IgD-negative memory B cell (primary cell): ENCODE measurements at regions not wholly inside any gene's neighbourhood (a gene's known extent, or its start where the extent isn't known, plus 50 kb on each side); places are given as distances from the start of the nearest gene placed in this dataset.
A peak's percentile ranks its signal among the peaks of the same experiment; 100 is the strongest.
"Not testable (repeated sequence)": the region's sequence is repeated elsewhere in the genome, so short reads cannot be mapped to it uniquely, and the experiment has no call there.

Experiments
- H3K27ac Mint-ChIP-seq, 3 donors: one replicate each; pipeline ENCODE4 v1.8.0; 2020 to 2022; ENCODE audit warnings: mild to moderate bottlenecking in 3 of 3, mixed read lengths in 3 of 3, moderate library complexity in 1 of 3
- H3K27me3 Mint-ChIP-seq: one replicate; pipeline ENCODE4 v1.8.0; 2021; ENCODE audit warnings: mixed read lengths
- H3K36me3 Mint-ChIP-seq: one replicate; pipeline ENCODE4 v1.8.0; 2020; ENCODE audit warnings: mild to moderate bottlenecking, mixed read lengths
- H3K4me1 Mint-ChIP-seq, 3 donors: one replicate each; pipeline ENCODE4 v1.8.0; 2020 to 2022; ENCODE audit warnings: mixed read lengths in 3 of 3, mild to moderate bottlenecking in 1 of 3
- H3K4me3 Mint-ChIP-seq, 4 donors: one replicate each; pipeline ENCODE4 v1.8.0; 2020 to 2022; ENCODE audit warnings: mild to moderate bottlenecking in 4 of 4, mixed read lengths in 4 of 4, moderate library complexity in 3 of 4
- H3K9me3 Mint-ChIP-seq, 3 donors: one replicate each; pipeline ENCODE4 v1.8.0; 2020 to 2021; ENCODE audit warnings: mixed read lengths in 3 of 3, mild to moderate bottlenecking in 1 of 3

DNA sequence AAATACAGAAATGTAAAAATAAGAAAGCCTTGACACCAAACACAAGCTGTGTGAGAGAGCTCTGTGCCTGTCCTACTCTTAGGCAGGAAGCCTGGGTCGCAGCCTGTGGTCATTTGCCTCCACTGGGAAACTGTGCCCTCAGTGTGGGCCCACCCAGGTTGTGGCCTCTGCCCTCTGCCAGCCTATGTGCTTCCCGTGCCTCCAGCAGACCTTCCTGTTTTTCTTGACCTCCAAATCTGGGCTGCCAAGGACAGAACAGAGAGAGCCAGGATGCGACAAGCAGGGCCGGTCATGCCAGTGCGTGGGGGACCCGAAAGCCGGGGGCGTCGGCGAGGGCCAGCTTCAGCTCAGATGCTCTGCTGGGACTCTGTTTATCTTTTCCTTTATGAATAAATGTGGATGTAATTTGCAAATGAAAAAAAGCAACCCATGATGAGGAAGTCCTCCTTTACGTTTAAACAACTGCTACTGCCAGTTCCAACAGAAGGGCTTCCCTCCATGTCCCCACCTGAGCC lies 189.2 kb upstream of the EXOC2 start:
- Mint-ChIP-seq H3K4me3 (no peak overlapping the region), H3K9me3 (no peaks in the 10 kb centered on the region), H3K27me3 (peaks cover 10% of the 10 kb centered on the region), H3K27ac (no peak overlapping the region), H3K4me1 (peaks cover 0 to 1% (median 0%) of the 10 kb centered on the region in 3 donors), H3K36me3 (no peaks in the 10 kb centered on the region)

DNA sequence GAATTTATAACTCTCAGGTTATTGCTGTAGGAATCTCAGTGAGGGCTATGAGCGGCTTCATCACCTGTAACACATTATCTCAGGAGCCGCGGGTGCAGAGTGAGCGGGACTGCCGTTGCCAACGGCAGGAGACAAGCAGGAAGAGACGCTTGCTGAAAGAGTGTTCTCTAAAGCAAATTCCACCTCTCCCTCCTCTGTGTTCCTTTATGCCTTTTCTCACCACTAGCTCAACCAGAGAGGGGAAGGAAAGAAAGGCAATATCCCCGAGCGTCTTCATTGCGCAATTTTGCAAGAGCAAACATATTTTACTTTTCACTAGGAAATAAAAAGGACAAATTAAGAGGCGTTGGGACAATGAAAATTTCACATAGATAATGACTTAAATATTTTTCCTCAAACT lies 185.2 kb upstream of the EXOC2 start:
- H3K27me3 Mint-ChIP-seq = peaks cover 19% of the 10 kb centered on the region
- no peak overlapping the region for H3K4me3 Mint-ChIP-seq
- no peaks in the 10 kb centered on the region for H3K36me3 Mint-ChIP-seq
- H3K9me3 Mint-ChIP-seq = no peaks in the 10 kb centered on the region
- no peak overlapping the region for H3K27ac Mint-ChIP-seq
- H3K4me1 Mint-ChIP-seq = no peaks in the 10 kb centered on the region

DNA sequence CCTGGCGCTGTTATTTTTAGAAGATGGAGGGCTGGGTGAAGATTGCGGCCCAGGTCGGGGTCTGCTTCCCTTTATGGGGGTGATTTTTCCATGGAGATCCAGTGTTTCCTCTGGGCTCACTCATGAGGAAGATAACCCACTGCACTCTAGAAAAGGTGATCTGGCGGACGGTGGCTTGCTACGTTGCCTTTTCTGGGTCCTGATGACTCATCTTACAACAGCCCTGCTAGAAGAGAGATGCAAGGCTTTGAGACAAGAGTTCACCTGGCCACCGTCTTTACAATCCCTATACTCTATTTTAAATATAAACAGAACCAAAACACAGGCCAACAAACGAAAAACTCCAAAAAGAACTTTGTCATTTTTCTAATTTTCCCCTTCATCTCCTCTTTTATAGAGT lies 182.1 kb upstream of the EXOC2 start:
- Mint-ChIP-seq H3K9me3 (peaks cover 0 to 6% (median 0%) of the 10 kb centered on the region in 3 donors), H3K27ac (no peak overlapping the region), H3K4me3 (no peak overlapping the region), H3K27me3 (peaks cover 24% of the 10 kb centered on the region), H3K4me1 (no peaks in the 10 kb centered on the region), H3K36me3 (no peaks in the 10 kb centered on the region)

DNA sequence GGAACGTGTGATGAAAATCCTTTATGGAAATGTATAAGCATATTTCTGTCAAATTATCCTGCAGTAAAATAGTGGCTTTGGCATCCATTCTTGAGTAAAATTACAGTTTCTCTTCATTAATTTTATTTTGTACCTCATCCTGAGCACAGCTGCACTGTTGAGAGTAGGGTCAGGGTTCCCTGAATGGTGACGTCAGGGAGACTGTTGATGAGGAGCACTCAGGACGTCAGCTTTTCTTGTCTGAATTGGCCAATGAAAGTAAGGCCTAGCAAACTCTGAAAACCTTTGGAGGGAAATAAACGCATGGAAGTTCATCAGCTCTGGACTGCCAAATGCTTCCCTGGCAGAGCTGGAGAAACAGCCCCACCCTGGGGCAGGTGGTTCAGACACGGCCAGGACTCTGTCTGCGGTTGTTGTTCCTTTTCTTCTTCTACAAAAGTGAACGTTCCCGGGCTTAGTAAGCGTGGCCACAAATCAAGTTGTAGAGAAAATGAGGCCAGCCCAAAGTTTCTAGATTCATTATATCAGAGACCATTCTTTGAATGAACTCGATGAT lies 179.7 kb upstream of the EXOC2 start:
- peaks cover 22% of the 10 kb centered on the region for H3K27me3 Mint-ChIP-seq
- no peak overlapping the region for H3K27ac Mint-ChIP-seq
- H3K9me3 Mint-ChIP-seq = peaks cover 0 to 6% (median 4%) of the 10 kb centered on the region in 3 donors
- H3K4me3 Mint-ChIP-seq = no peak overlapping the region
- no peaks in the 10 kb centered on the region for H3K4me1 Mint-ChIP-seq
- peaks cover 3% of the 10 kb centered on the region for H3K36me3 Mint-ChIP-seq

DNA sequence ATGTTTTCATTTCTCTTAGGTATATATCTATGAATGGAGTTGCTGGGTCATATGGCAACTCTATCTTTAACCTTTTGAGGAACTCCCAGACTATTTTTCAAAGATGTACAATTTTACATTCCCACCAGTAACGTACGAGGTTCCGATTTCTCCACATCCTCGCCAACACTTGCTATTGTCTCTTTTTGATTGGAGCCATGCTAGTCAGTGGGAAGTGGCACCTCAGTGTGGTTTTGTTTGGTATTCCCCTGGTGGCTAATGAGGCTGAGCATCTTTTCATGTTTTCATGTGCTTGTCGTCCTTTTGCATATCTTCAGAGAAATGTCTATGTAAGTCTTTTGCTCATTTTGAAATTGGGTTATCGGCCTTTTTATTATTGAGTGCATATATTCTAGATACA lies 178.6 kb upstream of the EXOC2 start:
- peaks cover 0 to 6% (median 4%) of the 10 kb centered on the region in 3 donors for H3K9me3 Mint-ChIP-seq
- H3K36me3 Mint-ChIP-seq = peaks cover 3% of the 10 kb centered on the region
- H3K27me3 Mint-ChIP-seq = peaks cover 18% of the 10 kb centered on the region
- H3K4me1 Mint-ChIP-seq = peaks cover 0 to 3% (median 0%) of the 10 kb centered on the region in 3 donors
- no peak overlapping the region for H3K4me3 Mint-ChIP-seq
- no peak overlapping the region for H3K27ac Mint-ChIP-seq

GRCh38 chr6:870096-870495 lies 177.2 kb upstream of the EXOC2 start:
- H3K9me3 Mint-ChIP-seq = peaks cover 0 to 6% (median 4%) of the 10 kb centered on the region in 3 donors
- peaks cover 13% of the 10 kb centered on the region for H3K27me3 Mint-ChIP-seq
- H3K36me3 Mint-ChIP-seq = peaks cover 3% of the 10 kb centered on the region
- no peak overlapping the region for H3K4me3 Mint-ChIP-seq
- H3K27ac Mint-ChIP-seq = no peak overlapping the region
- H3K4me1 Mint-ChIP-seq = peaks cover 0 to 3% (median 0%) of the 10 kb centered on the region in 3 donors

DNA sequence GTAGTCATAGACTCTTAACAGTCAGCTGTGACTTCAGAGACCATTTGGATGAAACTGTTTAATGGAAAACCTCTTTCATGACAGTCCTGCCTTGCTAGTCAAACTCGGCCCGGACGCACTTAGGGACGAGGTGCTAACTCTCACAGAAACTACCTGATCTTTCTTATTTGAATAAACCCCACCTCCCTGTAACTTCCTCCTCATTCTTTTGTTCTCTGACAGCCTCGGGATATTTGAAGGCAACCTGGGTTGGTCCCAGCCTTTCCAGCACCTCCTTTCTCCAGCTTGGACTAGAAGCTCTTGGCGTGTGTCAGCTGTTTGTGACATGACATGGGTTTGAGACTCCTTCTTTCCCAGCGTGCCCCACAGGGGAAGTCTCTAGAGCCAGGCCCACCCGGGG lies 175.3 kb upstream of the EXOC2 start:
- Mint-ChIP-seq H3K4me1 (peaks cover 0 to 3% (median 0%) of the 10 kb centered on the region in 3 donors), H3K9me3 (peaks cover 0 to 6% (median 4%) of the 10 kb centered on the region in 3 donors), H3K27me3 (peaks cover 12% of the 10 kb centered on the region), H3K36me3 (peaks cover 3% of the 10 kb centered on the region), H3K4me3 (no peak overlapping the region), H3K27ac (peak overlapping the region in 1 of 3 donors; percentile 39)

GRCh38 chr6:867378-867777 lies 174.4 kb upstream of the EXOC2 start:
- no peak overlapping the region for H3K4me3 Mint-ChIP-seq
- no peak overlapping the region for H3K27ac Mint-ChIP-seq
- peaks cover 0 to 6% (median 4%) of the 10 kb centered on the region in 3 donors for H3K9me3 Mint-ChIP-seq
- H3K36me3 Mint-ChIP-seq = peaks cover 3% of the 10 kb centered on the region
- peaks cover 9% of the 10 kb centered on the region for H3K27me3 Mint-ChIP-seq
- peaks cover 0 to 3% (median 0%) of the 10 kb centered on the region in 3 donors for H3K4me1 Mint-ChIP-seq

GRCh38 chr6:866316-866715 lies 173.4 kb upstream of the EXOC2 start:
- Mint-ChIP-seq H3K4me3 (peak overlapping the region in 1 of 4 donors; percentile 52), H3K27ac (no peak overlapping the region), H3K27me3 (peaks cover 8% of the 10 kb centered on the region), H3K9me3 (peaks cover 0 to 4% (median 3%) of the 10 kb centered on the region in 3 donors), H3K4me1 (peaks cover 0 to 3% (median 0%) of the 10 kb centered on the region in 3 donors), H3K36me3 (peaks cover 3% of the 10 kb centered on the region)

DNA sequence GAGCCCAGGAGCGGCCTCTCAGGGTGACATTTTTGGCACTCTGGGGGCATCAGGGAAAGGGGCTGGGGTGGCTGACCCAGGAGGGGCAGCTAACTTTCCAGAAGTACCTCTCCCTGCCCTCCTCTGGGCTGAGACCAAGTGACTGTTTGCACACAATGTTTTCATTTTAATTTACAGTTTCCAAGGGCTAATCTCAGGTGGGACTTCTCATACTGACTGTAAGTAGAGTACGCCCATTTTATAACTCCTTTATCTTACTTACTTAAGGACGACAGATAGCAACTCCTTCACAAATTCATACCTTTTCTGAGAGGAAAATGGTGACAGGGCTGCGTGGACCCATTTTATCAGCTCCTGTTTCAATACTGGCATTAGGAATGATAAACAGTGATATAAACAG lies 172.9 kb upstream of the EXOC2 start:
- H3K9me3 Mint-ChIP-seq = peaks cover 0 to 4% (median 0%) of the 10 kb centered on the region in 3 donors
- H3K36me3 Mint-ChIP-seq = peaks cover 3% of the 10 kb centered on the region
- no peak overlapping the region for H3K4me3 Mint-ChIP-seq
- H3K4me1 Mint-ChIP-seq = peaks cover 0 to 3% (median 0%) of the 10 kb centered on the region in 3 donors
- H3K27ac Mint-ChIP-seq = no peak overlapping the region
- peaks cover 10% of the 10 kb centered on the region for H3K27me3 Mint-ChIP-seq

- no peak overlapping the region for H3K27ac Mint-ChIP-seq
- peaks cover 0 to 3% (median 0%) of the 10 kb centered on the region in 3 donors for H3K4me1 Mint-ChIP-seq
- H3K4me3 Mint-ChIP-seq = no peak overlapping the region
- H3K9me3 Mint-ChIP-seq = peaks cover 0 to 4% (median 0%) of the 10 kb centered on the region in 3 donors
- H3K27me3 Mint-ChIP-seq = peaks cover 16% of the 10 kb centered on the region
- H3K36me3 Mint-ChIP-seq = peaks cover 3% of the 10 kb centered on the region
Measured at GRCh38 chr6:863831-864230, 170.9 kb upstream of the EXOC2 start.

DNA sequence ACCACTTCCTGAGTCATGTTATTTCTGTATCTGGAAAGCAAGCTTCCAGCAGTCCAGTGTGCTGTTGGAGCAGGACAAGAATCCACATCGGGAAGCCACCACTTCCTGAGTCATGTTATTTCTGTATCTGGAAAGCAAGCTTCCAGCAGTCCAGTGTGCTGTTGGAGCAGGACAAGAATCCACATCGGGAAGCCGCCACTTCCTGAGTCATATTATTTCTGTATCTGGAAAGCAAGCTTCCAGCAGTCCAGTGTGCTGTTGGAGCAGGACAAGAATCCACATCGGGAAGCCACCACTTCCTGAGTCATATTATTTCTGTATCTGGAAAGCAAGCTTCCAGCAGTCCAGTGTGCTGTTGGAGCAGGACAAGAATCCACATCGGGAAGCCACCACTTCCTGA lies 170.2 kb upstream of the EXOC2 start:
- peaks cover 14% of the 10 kb centered on the region for H3K27me3 Mint-ChIP-seq
- not testable (repeated sequence) for H3K4me3 Mint-ChIP-seq, H3K9me3 Mint-ChIP-seq, H3K4me1 Mint-ChIP-seq, H3K36me3 Mint-ChIP-seq, H3K27ac Mint-ChIP-seq

DNA sequence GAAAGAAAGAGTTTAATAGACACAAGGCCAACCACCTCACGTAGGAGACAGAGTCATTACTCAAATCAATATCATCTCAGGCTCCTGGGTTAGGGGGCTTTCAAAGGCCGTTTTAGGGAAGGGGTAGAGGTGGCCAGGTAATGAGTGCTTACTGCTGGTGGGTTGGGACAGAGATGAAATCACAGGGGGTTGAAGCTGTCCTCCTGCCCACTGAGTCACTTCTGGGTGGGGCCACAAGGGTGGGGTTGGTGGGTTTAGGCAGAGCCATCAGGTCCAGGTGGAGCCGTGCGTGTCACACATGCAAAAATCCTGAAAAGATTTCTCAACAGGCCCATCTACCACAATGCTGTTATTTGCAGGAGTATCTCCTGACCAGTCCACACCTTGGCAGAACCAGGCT lies 167.0 kb upstream of the EXOC2 start:
- Mint-ChIP-seq H3K4me1 (no peaks in the 10 kb centered on the region), H3K27me3 (peaks cover 12% of the 10 kb centered on the region), H3K4me3 (no peak overlapping the region), H3K9me3 (no peaks in the 10 kb centered on the region), H3K36me3 (no peaks in the 10 kb centered on the region), H3K27ac (peak overlapping the region in 1 of 3 donors; percentile 71)

GRCh38 chr6:854406-855118 lies 161.6 kb upstream of the EXOC2 start:
- Mint-ChIP-seq H3K27ac (no peak overlapping the region), H3K4me3 (no peak overlapping the region), H3K27me3 (peaks cover 8% of the 10 kb centered on the region), H3K9me3 (peaks cover 0 to 6% (median 0%) of the 10 kb centered on the region in 3 donors), H3K4me1 (no peaks in the 10 kb centered on the region), H3K36me3 (no peaks in the 10 kb centered on the region)

GRCh38 chr6:852216-852615 lies 159.3 kb upstream of the EXOC2 start:
- H3K27ac Mint-ChIP-seq, H3K4me3 Mint-ChIP-seq, H3K9me3 Mint-ChIP-seq, H3K4me1 Mint-ChIP-seq, H3K36me3 Mint-ChIP-seq, H3K27me3 Mint-ChIP-seq: not testable (repeated sequence)

DNA sequence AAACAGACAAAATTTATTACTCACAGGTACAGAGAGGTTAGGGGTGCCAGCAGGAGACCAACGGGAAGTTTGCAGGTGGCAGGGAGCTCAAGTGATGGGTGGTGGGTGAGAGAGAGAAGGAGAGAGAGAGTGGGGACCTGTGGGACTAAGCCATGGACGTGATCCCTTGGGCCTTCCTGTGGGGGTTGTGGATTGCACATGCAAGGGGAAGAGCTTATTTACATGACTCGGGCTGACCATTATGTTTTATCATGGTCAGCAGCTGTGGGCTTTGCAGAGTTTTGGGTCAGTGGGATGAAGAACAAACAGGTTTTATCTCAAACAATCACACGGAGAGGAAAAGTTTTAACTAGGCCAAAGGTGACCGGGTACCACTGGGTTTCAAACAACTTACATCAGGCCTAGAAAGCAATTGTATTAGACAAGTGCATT lies 156.2 kb upstream of the EXOC2 start:
- H3K4me1 Mint-ChIP-seq = no peaks in the 10 kb centered on the region
- peaks cover 0 to 6% (median 0%) of the 10 kb centered on the region in 3 donors for H3K9me3 Mint-ChIP-seq
- H3K27me3 Mint-ChIP-seq = peaks cover 3% of the 10 kb centered on the region
- H3K4me3 Mint-ChIP-seq = no peak overlapping the region
- H3K36me3 Mint-ChIP-seq = no peaks in the 10 kb centered on the region
- H3K27ac Mint-ChIP-seq = no peak overlapping the region
